ENCODE measurements at regions not wholly inside any gene's neighbourhood (a gene's known extent, or its start where the extent isn't known, plus 50 kb on each side); places are given as distances from the start of the nearest gene placed in this dataset.

DNA sequence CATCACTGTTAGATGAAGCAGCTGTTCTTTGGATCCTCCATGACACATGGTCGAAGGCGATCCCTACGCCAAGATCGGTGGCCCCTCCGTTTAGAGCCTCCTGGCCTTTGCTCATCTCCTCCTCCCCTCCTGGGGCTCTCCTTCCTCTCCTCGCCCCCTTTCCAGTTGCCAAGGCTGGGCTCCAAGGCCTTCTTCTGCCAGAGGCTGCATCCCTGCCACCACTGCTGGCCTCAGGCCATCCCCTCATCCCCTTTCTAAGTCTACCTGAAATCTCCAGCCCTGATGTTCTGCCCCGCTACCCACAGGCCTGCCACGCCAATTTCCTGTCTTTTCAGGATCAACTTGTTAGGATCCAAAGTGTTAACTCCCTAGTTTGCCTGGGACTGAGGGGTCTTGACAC, 265.1 kb upstream of the ZMIZ1 start:
- no peak for DNase-seq (ENCODE audit: low spot score)

DNA sequence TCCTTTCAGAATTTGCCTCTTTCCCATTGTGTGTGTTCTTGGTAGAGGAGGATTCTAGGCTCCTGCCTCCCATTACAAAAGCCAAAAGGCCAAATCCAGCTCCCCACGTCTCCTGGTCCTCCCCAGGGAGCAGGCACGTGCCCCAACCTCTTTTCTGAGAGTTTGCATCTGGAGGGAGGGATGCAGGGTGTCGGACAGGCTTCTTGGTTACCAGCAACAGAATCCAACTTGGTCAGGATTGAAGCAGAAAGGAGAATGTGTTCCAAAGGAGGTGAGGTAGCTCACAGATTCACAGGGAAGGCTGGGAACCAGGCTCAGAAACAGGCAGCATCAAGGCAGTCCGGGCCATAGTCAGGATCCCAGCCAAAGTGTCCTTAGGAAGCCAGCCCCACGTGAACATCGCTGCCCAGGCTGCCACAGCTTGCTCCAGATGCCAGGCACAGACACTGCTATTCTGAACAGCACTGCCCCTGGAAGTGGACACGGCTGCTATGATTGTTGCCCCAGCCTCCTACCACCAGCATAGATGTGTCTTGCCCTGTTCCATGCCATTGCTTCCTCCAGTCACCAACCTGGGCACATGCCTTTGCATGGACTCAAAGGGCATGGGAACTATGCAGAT, 264.2 kb upstream of the ZMIZ1 start:
- no peak for DNase-seq (ENCODE audit: low spot score)

DNA sequence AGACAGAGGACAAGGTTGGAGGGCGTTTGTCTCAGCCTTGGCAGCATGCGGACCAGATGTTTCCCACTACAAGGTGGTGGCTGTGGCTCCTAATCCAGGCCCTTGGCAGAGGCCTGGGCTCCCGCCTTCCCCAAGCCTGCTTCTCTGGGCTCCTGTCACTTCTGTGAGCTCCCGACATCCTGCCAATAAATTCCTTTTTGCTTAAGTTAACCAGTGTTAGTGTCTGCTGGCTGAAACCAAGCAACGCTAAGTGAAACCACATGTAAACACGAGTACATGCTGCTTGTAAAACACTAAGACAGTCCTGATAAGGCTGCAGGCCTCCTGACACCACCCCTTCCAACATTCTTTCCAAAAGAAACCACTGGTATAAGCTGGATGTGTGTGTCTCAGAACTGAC, 263.6 kb upstream of the ZMIZ1 start:
- peak; percentile 90 for DNase-seq (ENCODE audit: low spot score)

DNA sequence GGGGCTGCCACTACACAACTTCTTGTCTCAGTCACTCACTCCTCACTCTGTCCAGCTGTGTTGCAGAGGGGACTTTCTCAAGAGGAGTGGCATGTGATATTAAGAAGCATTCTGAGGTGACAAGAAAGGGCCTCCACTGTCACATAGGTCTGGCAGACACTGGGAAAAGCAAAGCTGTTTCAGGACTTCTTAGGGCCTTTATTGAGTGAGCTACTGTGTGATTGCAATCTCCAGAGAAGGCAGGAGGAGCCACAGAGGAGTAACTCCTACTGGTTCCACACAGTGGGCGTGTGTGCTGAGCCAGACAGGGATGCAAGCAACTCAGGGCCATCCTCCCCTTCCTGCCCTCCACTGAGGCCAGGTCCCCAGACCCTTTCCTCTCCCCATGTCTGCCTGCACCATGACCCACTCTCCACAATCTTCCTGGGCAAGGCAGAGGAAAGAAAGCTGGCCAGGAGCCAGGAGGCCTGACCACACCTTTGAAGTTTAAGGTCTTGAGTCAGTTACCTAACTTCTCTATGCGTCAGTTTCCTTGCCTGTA, 262.0 kb upstream of the ZMIZ1 start:
- no peak for DNase-seq (ENCODE audit: low spot score)

DNA sequence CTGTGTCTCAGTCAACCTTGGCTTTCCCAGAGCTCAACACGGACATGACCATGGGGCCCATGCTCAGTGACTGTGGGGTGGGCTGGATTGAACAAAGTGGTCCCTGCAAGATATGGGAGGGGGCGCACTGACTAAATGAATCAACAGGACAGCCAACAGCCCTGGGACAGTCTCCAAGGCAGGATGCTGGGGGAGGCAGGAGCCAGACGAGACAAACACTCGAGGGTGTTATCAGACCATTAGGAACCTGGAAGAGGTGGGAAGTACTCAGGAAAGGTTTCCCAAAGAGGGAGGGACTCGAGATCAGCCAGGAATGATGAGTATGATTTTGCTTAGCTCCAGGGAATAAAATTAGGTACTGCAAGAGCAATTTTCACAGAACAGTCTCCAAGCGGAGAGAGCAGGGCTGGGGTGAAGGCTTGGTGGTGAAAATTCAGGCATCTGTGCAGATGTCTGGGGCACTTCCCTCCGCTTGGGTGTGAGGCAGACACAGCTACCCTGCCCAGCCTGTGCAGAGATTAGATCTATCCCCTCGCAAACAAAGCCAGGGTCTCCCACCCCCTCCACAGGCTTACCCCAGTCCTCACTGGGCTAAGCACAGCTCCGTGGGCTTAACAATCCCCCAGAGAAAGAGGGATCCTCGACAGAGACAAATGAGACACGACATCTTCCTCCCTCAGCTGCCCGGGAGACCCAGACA, 261.1 kb upstream of the ZMIZ1 start:
- DNase-seq (ENCODE audit: low spot score) = no peak

DNA sequence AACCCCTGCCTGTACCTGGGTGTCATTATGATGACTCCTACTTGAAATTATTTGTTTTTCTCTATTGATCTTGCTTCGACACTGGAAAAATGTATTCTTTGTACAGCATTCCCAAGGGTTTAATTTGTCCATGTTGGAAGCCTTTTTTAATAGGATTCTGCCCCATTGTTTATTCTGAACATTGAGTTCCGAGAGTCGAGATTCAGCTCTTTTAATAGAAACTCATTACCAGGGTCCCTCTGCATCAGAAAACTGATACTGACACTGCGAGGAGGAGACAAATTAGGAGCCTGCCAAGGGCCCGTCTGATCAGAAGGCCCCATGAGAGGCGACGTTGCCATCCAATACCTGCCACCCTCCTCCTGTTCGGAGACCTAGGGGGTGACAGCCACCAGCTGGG, 260.5 kb upstream of the ZMIZ1 start:
- DNase-seq (ENCODE audit: low spot score) = no peak

DNA sequence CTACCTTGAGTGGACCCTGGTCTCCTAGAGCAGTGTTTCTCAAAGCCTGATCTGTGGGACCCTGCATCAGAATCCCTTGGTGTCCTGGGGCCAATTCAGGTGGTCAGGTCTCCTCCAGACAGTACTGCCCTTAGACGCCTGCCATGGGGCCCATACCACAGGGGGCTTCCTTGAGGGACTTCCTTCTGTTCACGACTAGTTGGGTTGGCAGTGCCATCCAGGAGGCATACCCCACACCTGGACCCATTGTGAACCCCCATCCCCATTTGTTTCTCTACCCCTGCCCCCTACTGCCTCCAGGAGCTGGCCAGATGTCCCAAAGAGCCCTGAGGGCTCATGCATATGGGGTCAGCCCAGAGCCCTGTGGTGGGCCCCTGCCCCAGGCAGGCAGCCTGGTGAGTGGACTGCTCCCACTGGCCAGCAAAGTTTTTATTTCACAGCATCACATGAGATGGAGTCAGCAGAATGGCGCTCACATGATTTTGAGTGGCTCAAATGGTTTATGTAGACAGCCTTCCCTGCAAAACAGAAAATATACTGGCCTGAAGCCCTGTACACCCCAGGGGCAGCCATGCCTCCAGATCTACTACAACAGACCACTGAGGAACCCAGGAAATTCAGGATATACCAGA, 259.9 kb upstream of the ZMIZ1 start:
- DNase-seq (ENCODE audit: low spot score) = no peak

DNA sequence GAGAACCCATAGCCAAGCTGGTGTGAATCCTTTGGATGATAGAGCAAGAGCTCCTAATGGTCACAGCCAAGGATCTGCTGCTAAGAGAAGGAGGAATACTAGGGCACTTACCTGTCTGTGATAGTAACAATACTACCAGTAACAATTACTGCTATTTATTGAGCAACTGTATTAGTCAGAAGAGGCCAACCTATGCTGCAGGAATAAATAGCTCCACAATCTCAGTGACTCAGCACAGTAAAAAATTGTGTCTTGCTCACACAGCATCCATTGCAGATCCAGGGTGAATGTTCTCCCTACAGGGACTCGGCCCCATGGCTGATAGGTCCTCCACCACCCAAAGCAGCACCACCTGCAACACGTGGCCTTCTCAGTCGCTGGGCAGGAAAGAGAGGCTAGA, 257.6 kb upstream of the ZMIZ1 start:
- no peak for DNase-seq (ENCODE audit: low spot score)

GRCh38 chr10:78812571-78813318, 256.0 kb upstream of the ZMIZ1 start:
- DNase-seq (ENCODE audit: low spot score) = no peak

- no peak for DNase-seq (ENCODE audit: low spot score)
These were observed 255.2 kb upstream of the ZMIZ1 start for GRCh38 chr10:78813526-78813925.

GRCh38 chr10:78813998-78814399, 254.8 kb upstream of the ZMIZ1 start:
- no peak for DNase-seq (ENCODE audit: low spot score)

GRCh38 chr10:78814407-78814806, 254.4 kb upstream of the ZMIZ1 start:
- no peak for DNase-seq (ENCODE audit: low spot score)

DNA sequence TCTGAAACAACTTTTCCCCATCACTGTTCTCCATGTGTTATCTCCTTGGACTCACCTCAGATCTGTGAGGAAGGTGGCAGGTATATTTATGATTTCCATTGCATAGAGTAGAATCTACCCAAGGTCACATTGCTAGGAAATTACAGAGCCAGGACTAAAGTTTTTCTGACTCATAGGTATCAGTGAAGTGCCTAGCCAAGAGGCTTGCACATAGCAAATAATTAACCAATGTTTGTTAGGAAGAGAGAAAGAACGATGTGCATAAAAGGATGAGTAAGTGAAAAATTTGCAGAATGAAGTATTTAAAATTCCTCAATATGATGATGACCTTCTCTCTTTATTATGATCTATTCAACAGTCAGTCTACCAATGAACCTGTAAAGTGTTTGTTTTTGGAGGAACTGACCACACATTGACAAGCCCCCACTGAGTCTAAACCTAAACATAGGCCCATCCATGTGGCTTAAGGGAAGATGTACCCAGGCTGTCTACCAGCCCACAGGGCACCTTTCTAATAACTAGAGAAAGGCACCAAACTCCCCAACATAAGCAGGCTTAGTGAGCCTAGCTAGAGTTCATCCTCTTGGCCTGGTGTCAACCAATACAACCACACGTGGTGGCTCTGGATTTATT, 252.9 kb upstream of the ZMIZ1 start:
- no peak for DNase-seq (ENCODE audit: low spot score)

DNA sequence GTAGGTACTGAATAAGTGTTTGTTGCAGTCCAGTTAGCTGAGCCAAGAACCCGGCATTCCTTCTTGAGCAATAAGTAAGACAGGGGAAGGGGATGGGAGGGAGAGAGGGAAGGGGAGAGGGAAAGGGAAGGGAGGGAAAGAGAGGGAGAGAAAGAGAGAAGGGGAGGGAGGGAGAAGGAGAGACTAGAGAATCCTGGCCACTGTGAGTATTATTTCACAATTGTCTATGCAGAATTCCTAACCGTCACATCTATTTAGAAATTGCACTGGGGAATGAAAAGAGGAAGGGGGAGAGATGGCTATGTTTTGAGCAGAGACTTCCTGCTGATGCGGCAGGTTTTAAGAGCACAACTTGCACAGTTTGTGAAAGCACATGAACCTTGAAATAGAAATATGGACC, 251.4 kb upstream of the ZMIZ1 start:
- no peak for DNase-seq (ENCODE audit: low spot score)

- DNase-seq (ENCODE audit: low spot score) = no peak
These were observed 251.0 kb upstream of the ZMIZ1 start for GRCh38 chr10:78817804-78818203.

GRCh38 chr10:78819361-78820006, 249.3 kb upstream of the ZMIZ1 start:
- no peak for DNase-seq (ENCODE audit: low spot score)

DNA sequence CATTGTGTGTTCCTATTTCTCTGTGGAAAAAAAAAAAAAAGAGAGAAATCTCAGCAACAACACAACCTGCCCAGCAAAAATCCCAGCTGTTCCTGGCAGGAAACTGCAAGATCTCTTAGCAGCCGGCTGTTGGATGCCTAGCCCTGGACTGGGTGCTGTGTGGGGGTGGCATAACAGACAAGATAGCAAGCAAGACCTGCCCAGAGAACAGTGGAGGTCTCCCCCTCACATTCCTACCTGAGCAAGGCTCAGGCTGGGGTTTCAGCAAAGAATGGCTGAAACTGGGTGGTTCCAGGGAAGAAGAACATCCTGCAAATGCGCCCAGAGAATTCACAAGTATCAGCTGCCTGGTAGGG, 248.8 kb upstream of the ZMIZ1 start:
- DNase-seq (ENCODE audit: low spot score) = no peak

- no peak for DNase-seq (ENCODE audit: low spot score)
These were observed 247.7 kb upstream of the ZMIZ1 start for GRCh38 chr10:78821052-78821451.

- DNase-seq (ENCODE audit: low spot score) = no peak
These were observed 239.9 kb upstream of the ZMIZ1 start for GRCh38 chr10:78828647-78829539.

DNA sequence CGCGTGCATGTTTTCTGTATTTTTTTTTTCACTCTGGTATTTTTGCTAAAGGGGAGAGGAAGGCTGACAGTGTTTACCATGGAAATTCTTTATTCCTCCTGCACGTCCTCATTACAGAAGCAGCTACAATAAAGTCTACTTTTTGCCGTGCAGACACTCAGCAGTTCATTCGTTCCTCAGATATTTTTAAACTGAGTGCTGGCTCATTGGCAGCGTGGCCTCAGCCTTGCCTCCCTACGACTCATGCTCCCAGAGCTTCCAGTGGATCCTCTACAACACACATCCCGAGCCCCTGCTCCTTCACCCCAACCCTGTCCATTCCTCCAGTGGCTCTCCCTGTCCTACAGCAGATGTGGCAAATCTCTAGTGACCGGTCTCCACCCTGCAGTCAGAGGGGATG, 239.2 kb upstream of the ZMIZ1 start:
- DNase-seq (ENCODE audit: low spot score) = peak; percentile 28
